Skeletal muscle tissue (tissue), 3 donors: ENCODE measurements at regions not wholly inside any gene's neighbourhood (a gene's known extent, or its start where the extent isn't known, plus 50 kb on each side); places are given as distances from the start of the nearest gene placed in this dataset.
"Not testable (repeated sequence)": the region's sequence is repeated elsewhere in the genome, so short reads cannot be mapped to it uniquely, and the experiment has no call there.

ENCODE experiments used
- H3K27ac ChIP-seq: one replicate; pipeline ENCODE4 v1.7.0; 2013; ENCODE audit warnings: mild to moderate bottlenecking, low read depth, low read length, inconsistent platforms
- H3K27me3 ChIP-seq, 3 donors: one replicate each; pipeline ENCODE4 v1.7.0; 2013; ENCODE audit warnings: low read length in 3 of 3; ENCODE audit not compliant: control insufficient read depth in 3 of 3, insufficient read depth in 3 of 3
- H3K36me3 ChIP-seq, 3 donors: one replicate each; pipeline ENCODE4 v1.7.0; 2013; ENCODE audit warnings: low read length in 3 of 3; ENCODE audit not compliant: control insufficient read depth in 3 of 3, insufficient read depth in 3 of 3
- H3K4me1 ChIP-seq, 3 donors: one replicate each; pipeline ENCODE4 v1.7.0; 2013; ENCODE audit warnings: low read length in 3 of 3, mild to moderate bottlenecking in 3 of 3; ENCODE audit not compliant: control insufficient read depth in 3 of 3, insufficient read depth in 3 of 3
- H3K4me3 ChIP-seq, 3 donors: one replicate each; pipeline ENCODE4 v1.7.0; 2013; ENCODE audit warnings: low read length in 3 of 3
- H3K9ac ChIP-seq, 3 donors: one replicate each; pipeline ENCODE4 v1.7.0; 2013; ENCODE audit warnings: low read length in 3 of 3, mild to moderate bottlenecking in 3 of 3, moderate library complexity in 2 of 3, low read depth in 1 of 3
- H3K9me3 ChIP-seq, 3 donors: one replicate each; pipeline ENCODE4 v1.7.0; 2013; ENCODE audit warnings: low read length in 3 of 3; ENCODE audit not compliant: control insufficient read depth in 3 of 3
- donor health status: Osteomylitis.

DNA sequence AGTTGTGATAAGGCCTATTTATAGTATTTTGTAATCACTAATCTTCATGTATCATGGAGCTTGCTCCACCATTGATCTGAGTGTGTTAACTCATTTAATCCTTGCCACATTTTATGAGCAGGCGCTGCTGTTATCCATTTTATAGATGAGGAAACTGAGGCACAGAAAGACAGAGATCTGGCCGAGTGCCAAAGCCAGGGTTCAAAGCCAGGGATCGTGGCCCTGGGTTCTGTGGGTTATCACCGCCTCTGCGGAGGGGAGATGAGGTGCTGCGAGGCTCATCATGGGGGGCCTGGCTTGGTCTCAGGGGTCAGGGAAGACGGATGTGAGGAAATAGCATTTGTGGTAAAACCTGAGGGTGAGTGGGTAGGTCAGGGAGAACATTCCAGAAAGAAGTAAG, 193.9 kb downstream of the KLRB1 start:
- H3K27me3 ChIP-seq, H3K4me3 ChIP-seq, H3K9ac ChIP-seq, H3K9me3 ChIP-seq, H3K36me3 ChIP-seq, H3K27ac ChIP-seq, H3K4me1 ChIP-seq: not testable (repeated sequence)

- not testable (repeated sequence) for H3K9me3 ChIP-seq, H3K9ac ChIP-seq, H3K4me3 ChIP-seq, H3K4me1 ChIP-seq, H3K27me3 ChIP-seq, H3K27ac ChIP-seq, H3K36me3 ChIP-seq
These were observed 195.3 kb downstream of the KLRB1 start for GRCh38 chr12:9412459-9412858.

DNA sequence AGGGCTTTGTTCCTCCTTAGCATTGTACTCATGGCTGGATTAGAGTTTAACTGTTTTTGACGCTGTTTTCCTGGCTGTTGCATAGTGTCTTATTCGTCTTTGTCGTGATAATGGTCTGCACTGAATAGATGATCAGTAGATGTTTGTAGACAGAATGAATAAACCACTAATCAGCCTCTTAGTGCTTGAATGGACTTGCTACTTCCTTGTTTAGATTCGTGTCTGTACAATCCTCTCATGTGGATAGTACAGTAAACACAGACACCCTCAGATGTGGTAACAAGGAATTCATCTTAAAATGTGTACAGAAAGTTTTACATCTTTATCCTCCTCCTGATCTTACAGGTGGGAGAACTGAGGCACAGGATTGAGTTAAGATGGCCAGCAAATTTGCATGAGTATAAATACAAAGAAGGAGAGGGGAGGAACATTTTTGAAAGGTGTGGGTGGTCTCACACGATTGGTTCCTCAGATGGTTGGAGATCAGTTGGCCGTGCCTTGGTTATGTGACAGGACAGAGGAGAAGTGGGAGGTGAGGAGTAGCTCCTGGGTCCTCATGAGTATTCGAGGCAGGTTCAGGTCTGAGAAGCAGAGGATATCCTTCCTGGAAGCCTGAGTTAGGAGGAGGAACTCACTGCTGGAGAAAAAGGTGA, 196.0 kb downstream of the KLRB1 start:
- H3K4me3 ChIP-seq, H3K27ac ChIP-seq, H3K9me3 ChIP-seq, H3K4me1 ChIP-seq, H3K9ac ChIP-seq, H3K27me3 ChIP-seq, H3K36me3 ChIP-seq: not testable (repeated sequence)

DNA sequence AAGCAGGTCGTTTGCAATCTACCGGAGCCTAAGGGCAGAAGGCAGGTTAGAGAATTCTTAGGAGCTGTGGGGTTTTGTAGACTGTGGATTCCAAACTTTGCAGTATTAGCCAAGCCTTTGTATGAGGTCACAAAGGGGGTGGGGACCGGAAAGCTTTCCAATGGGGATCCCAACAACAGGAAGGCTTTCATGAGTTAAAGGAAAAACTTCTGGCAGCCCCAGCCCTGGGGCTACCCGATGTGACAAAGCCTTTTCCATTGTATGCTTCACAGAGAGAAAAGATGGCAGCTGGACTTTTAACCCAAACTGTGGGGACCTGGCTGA, 199.2 kb upstream of the PZP start:
- not testable (repeated sequence) for H3K36me3 ChIP-seq, H3K27me3 ChIP-seq, H3K4me1 ChIP-seq, H3K27ac ChIP-seq, H3K9ac ChIP-seq, H3K9me3 ChIP-seq
- peak overlapping the region in 1 of 3 donors; percentile 35 for H3K4me3 ChIP-seq

DNA sequence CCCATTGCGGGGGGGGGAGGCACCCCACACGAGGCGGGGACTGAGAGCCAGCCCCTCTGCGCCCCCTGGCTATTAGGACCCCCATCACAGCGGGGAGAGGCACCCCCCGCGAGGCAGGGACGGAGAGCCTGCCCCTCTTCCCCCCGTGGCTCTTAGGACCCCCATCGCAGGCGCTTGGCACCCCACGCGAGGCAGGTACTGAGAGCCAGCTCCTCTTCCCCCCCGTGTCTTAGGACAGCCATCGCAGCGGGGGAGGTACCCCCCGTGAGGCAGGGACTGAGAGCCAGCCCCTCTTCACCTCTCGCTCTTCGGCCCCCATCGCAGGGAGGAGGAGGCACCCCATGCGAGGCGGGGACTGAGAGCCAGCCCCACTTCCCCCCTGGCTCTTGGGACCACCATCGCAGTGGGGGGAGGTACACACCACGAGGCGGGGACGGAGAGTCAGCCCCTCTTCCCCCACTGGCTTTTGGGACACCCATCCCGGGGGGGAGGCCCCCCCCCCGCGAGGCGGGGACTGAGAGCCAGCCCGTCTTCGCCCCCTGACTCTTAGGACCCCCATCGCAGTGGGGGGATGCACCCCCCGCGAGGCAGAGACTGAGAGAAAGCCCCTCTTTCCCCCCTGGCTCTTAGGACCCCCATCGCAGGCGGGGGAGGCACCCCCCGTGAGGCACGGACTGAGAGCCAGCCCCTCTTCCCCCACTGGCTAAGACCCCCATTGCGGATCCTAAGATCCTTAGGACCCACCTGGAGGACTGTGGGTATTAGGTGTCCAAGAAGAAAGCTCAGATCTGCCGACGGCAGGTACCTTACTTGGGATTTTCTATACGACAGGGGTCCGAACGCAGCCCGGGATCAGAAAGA, 198.6 kb upstream of the PZP start:
- H3K27me3 ChIP-seq: no peaks in the 10 kb centered on the region
- H3K9ac ChIP-seq: no peak overlapping the region
- H3K36me3 ChIP-seq: no peaks in the 10 kb centered on the region
- no peaks in the 10 kb centered on the region for H3K4me1 ChIP-seq
- no peak overlapping the region for H3K27ac ChIP-seq
- peak overlapping the region in 1 of 3 donors; percentile 35 for H3K4me3 ChIP-seq
- H3K9me3 ChIP-seq: no peaks in the 10 kb centered on the region

- Histone ChIP-seq H3K36me3 (no peaks in the 10 kb centered on the region), H3K4me1 (no peaks in the 10 kb centered on the region), H3K4me3 (no peak overlapping the region), H3K27ac (no peak overlapping the region), H3K9me3 (no peaks in the 10 kb centered on the region), H3K9ac (no peak overlapping the region), H3K27me3 (no peaks in the 10 kb centered on the region)
These were observed 197.8 kb upstream of the PZP start for GRCh38 chr12:9405886-9406563.

DNA sequence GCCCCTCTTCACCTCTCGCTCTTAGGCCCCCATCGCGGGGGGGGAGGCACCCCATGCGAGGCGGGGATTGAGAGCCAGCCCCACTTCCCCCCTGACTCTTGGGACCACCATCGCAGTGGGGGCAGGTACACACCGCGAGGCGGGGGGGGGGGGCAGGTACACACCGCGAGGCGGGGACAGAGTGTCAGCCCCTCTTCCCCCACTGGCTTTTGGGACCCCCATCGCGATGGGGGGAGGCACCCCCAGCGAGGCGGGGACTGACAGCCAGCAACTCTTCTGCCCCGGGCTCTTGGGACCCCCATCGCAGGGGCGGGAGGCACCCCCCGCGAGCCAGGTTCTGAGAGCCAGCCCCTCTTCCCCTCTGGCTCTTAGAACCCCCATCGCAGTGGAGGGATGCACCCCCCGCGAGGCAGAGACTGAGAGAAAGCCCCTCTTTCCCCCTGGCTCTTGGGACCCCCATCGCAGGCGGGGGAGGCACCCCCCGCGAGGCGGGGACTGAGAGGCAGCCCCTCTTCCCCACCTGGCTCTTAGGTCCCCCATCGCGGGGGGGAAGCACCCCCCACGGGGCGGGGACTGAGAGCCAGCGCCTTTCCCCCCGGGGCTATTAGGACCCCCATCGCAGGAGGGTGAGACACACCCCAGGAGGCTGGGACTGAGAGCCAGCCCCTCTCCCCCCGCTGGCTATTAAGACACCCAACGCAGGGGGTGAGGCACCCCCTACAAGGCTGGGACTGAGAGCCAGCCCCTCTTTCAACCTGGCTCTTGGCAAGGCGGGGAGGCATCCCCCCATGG, 196.5 kb upstream of the PZP start:
- no peak overlapping the region for H3K27ac ChIP-seq
- no peak overlapping the region for H3K4me3 ChIP-seq
- no peaks in the 10 kb centered on the region for H3K9me3 ChIP-seq
- H3K9ac ChIP-seq: no peak overlapping the region
- no peaks in the 10 kb centered on the region for H3K36me3 ChIP-seq
- H3K27me3 ChIP-seq: no peaks in the 10 kb centered on the region
- no peaks in the 10 kb centered on the region for H3K4me1 ChIP-seq

DNA sequence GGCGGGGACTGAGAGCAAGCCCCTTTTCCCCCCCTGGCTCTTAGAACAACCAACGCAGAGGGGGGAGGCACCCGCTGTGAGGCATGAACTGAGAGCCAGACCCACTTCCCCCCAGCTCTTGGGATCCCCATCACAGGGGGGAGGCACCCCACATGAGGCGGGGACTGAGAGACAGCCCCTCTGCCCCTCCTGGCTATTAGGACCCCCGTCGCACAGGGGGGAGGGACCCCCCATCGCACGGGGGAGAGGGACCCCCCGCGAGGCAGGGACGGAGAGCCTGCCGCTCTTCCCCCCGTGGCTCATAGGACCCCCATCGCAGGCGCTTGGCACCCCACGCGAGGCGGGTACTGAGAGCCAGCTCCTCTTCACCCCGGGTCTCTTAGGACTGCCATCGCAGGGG, 195.8 kb upstream of the PZP start:
- H3K9me3 ChIP-seq: no peaks in the 10 kb centered on the region
- H3K27me3 ChIP-seq: no peaks in the 10 kb centered on the region
- no peak overlapping the region for H3K4me3 ChIP-seq
- no peaks in the 10 kb centered on the region for H3K4me1 ChIP-seq
- H3K9ac ChIP-seq: no peak overlapping the region
- H3K36me3 ChIP-seq: no peaks in the 10 kb centered on the region
- no peak overlapping the region for H3K27ac ChIP-seq

DNA sequence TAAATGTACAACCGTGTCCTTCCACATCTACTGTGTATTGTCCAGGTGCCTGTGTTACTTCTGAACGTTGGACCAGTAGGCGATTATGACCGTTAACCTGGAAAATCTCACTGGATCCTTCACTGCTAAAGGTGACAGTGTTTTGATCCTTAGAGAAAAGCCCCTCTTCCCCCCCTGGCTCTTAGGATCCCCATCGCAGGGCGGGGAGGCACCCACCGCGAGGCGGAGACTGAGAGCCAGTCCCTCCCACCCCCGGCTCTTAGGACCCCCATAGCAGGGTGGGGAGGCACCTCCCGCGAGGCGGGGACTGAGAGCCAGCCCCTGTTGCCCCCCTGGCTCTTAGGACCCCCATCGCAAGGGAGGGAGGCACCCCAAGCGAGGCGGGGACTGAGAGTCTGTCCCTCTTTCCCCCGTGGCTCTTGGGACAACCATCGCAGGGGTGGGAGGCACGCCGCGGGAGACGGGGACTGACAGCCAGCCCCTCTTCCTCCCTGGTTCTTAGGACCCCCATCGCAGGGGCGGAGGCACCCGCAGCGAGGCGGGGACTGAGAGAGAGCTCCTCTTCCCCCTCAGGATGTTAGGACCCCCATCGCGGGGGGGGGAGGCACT, 194.3 kb upstream of the PZP start:
- H3K4me1 ChIP-seq, H3K27me3 ChIP-seq, H3K36me3 ChIP-seq, H3K4me3 ChIP-seq, H3K9ac ChIP-seq, H3K9me3 ChIP-seq, H3K27ac ChIP-seq: not testable (repeated sequence)
